Spleen (tissue), 11 donors: ENCODE measurements at regions not wholly inside any gene's neighbourhood (a gene's known extent, or its start where the extent isn't known, plus 50 kb on each side); places are given as distances from the start of the nearest gene placed in this dataset.
A peak's percentile ranks its signal among the peaks of the same experiment; 100 is the strongest.

Source experiments
- DNase-seq: peaks from one replicate; pipeline ENCODE4 v3.0.0-alpha.2; 2020
- H3K27ac ChIP-seq, 8 donors: fragments of 200-600 bp; sonication (generic) in 7 of 8; 1 replicate in 4 of 8; 2 replicates in 4 of 8; pipeline versions ENCODE4 v1.5.0 to v1.8.0; 2016 to 2021; ENCODE audit warnings: inconsistent platforms in 4 of 8, mild to moderate bottlenecking in 4 of 8, moderate library complexity in 1 of 8
- H3K27me3 ChIP-seq, 7 donors: fragments of 200-600 bp; sonication (generic) in 6 of 7; replicated peaks in 1 of 7; 1 replicate in 4 of 7; 2 replicates in 3 of 7; pipeline versions ENCODE4 v1.5.0 to v1.8.0; 2016 to 2021; ENCODE audit warnings: inconsistent platforms in 3 of 7, mild to moderate bottlenecking in 1 of 7
- H3K36me3 ChIP-seq, 6 donors: fragments of 200-600 bp; sonication (generic) in 5 of 6; 1 replicate in 4 of 6; 2 replicates in 2 of 6; pipeline versions ENCODE4 v1.5.0 to v1.8.0; 2016 to 2021; ENCODE audit warnings: inconsistent platforms in 2 of 6
- H3K4me1 ChIP-seq, 6 donors: fragments of 200-600 bp; sonication (generic) in 5 of 6; 1 replicate in 3 of 6; 2 replicates in 3 of 6; pipeline versions ENCODE4 v1.5.0 to v1.8.0; 2016 to 2021; ENCODE audit warnings: inconsistent platforms in 3 of 6
- H3K4me3 ChIP-seq, 8 donors: fragments of 200-600 bp; sonication (generic) in 7 of 8; 1 replicate in 4 of 8; 2 replicates in 4 of 8; pipeline versions ENCODE4 v1.5.0 to v1.8.0; 2016 to 2021; ENCODE audit warnings: inconsistent platforms in 4 of 8, mild to moderate bottlenecking in 4 of 8, moderate library complexity in 2 of 8
- H3K9me3 ChIP-seq, 8 donors: fragments of 200-600 bp; sonication (generic) in 7 of 8; 1 replicate in 4 of 8; 2 replicates in 4 of 8; pipeline versions ENCODE4 v1.5.0 to v1.8.0; 2016 to 2021; ENCODE audit warnings: inconsistent platforms in 4 of 8
- POLR2A ChIP-seq, 3 donors: fragments of 450-650 bp; IDR thresholded peaks; one replicate each; pipeline ENCODE4 v1.5.1; 2017; ENCODE audit warnings: antibody characterized with exemption in 3 of 3, mild to moderate bottlenecking in 1 of 3
- POLR2AphosphoS5 ChIP-seq, 3 donors: sonication (generic); formaldehyde crosslinking; IDR thresholded peaks; one replicate each; pipeline ENCODE4 v1.5.1; 2017; ENCODE audit warnings: antibody characterized with exemption in 3 of 3
- WGBS, 5 donors: extraction: QIAGEN DNeasy Blood & Tissue Kit in 3 of 5; methylation state at CpG; one replicate each; pipeline versions ENCODE4 v1.1.5 to v1.1.7; 2013 to 2018; 5-methylcytosine and 5-hydroxymethylcytosine counted together
- intact Hi-C: fragments of 100-400 bp; cut with DNase I; formaldehyde crosslinking; loops from one replicate; pipeline ENCODE4 v1.15.0; 2023; ENCODE audit warnings: low total_unique reads
- TF ChIP-seq, protein P1 (sequence below), 11 experiments: fragments of 200-600 bp in 7 of 11; fragments of 450-650 bp in 4 of 11; sonication (generic) in 4 of 11; IDR thresholded peaks in 8 of 11; conservative IDR thresholded peaks in 3 of 11; 1 replicate in 7 of 11; 2 replicates in 4 of 11; pipeline versions ENCODE4 v1.4.0 to v1.8.0; 2016 to 2021; ENCODE audit warnings: antibody characterized with exemption in 11 of 11, inconsistent platforms in 4 of 11, mild to moderate bottlenecking in 1 of 11
- donor health status: healthy with polysubstance abuse.
- donor health status: DM: no; HTN: no; CAD: no; lungs with moderate emphysema.
- donor health status: DM: no; HTN: no; CAD: no.
- donor health status: Bipolar disorder and iron deficiency.
- donor health status: healthy.
- donor health status: DM: no; HTN: no; CAD: no.
- donor health status: DM: yes; HTN: yes; CAD: no.

DNA sequence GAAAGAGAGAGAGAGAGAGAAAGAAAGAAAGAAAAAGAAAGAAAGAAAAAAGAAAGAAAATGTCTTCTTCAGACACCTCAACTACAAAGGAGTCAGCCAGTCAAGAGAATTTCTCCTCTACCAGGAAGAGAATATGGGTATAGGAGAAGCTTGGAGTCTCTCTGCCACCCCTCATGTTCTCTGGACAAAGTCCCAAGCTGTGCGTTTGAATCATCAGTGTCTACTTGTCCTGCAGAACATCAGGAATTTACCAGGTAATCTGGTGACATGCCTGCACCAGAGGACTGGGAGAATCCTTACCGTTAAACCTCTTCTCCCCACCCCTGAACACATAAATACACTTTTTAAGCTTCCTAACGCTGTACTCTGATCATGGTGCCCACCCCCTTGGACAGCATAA lies 119.5 kb downstream of the TM9SF2 start:
- H3K27me3 ChIP-seq, result no peaks in the 10 kb centered on the region
- intact Hi-C loops, result no loop called here
- no peak overlapping the region for H3K4me3 ChIP-seq
- 81 to 100% (median 92%) methylated on average over 3 of the region's 3 CpGs for WGBS, 5 donors
- no peaks in the 10 kb centered on the region for H3K36me3 ChIP-seq
- no peak for DNase-seq
- no peak overlapping the region for H3K27ac ChIP-seq
- TF ChIP-seq POLR2A (IDR thresholded peaks at IDR 0.05) (no peak), POLR2AphosphoS5 (IDR thresholded peaks at IDR 0.05) (no peak)
- TF ChIP-seq, protein P1, sequence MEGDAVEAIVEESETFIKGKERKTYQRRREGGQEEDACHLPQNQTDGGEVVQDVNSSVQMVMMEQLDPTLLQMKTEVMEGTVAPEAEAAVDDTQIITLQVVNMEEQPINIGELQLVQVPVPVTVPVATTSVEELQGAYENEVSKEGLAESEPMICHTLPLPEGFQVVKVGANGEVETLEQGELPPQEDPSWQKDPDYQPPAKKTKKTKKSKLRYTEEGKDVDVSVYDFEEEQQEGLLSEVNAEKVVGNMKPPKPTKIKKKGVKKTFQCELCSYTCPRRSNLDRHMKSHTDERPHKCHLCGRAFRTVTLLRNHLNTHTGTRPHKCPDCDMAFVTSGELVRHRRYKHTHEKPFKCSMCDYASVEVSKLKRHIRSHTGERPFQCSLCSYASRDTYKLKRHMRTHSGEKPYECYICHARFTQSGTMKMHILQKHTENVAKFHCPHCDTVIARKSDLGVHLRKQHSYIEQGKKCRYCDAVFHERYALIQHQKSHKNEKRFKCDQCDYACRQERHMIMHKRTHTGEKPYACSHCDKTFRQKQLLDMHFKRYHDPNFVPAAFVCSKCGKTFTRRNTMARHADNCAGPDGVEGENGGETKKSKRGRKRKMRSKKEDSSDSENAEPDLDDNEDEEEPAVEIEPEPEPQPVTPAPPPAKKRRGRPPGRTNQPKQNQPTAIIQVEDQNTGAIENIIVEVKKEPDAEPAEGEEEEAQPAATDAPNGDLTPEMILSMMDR (IDR thresholded peaks at IDR 0.05 in 8 of 11, conservative IDR thresholded peaks at IDR 0.05 in 3 of 11), result no peak
- H3K4me1 ChIP-seq, result no peaks in the 10 kb centered on the region
- no peaks in the 10 kb centered on the region for H3K9me3 ChIP-seq

DNA sequence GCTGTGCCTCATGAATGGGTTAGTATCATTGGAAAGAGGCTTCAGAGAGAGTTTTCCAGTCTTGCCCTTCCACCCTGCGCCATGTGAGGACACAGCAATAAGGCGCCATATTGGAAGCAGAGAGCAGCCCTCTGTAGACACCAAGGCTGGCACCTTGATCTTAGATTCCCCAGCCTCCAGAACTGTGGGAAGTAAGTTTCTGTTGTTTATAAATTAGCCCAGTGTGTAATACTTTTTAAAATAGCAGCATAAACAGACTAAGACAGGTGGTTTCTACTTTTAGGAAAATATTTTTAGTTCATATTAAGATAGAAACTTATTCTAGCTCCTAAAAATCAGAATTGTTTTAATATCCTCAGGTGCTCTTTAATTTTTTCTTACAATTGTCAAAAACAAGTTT lies 117.9 kb downstream of the TM9SF2 start:
- Histone ChIP-seq H3K36me3 (no peaks in the 10 kb centered on the region), H3K27ac (no peak overlapping the region), H3K4me3 (no peak overlapping the region), H3K4me1 (peaks cover 0 to 7% (median 4%) of the 10 kb centered on the region in 6 donors), H3K27me3 (no peaks in the 10 kb centered on the region), H3K9me3 (no peaks in the 10 kb centered on the region)
- intact Hi-C loops, result no loop called here
- TF ChIP-seq, protein P1 (IDR thresholded peaks at IDR 0.05 in 8 of 11, conservative IDR thresholded peaks at IDR 0.05 in 3 of 11), result no peak
- no peak for TF ChIP-seq POLR2AphosphoS5 (IDR thresholded peaks at IDR 0.05)
- no peak for TF ChIP-seq POLR2A (IDR thresholded peaks at IDR 0.05)
- WGBS, 5 donors, result 93 to 100% (median 98%) methylated on average over 2 of the region's 2 CpGs
- DNase-seq, result no peak

DNA sequence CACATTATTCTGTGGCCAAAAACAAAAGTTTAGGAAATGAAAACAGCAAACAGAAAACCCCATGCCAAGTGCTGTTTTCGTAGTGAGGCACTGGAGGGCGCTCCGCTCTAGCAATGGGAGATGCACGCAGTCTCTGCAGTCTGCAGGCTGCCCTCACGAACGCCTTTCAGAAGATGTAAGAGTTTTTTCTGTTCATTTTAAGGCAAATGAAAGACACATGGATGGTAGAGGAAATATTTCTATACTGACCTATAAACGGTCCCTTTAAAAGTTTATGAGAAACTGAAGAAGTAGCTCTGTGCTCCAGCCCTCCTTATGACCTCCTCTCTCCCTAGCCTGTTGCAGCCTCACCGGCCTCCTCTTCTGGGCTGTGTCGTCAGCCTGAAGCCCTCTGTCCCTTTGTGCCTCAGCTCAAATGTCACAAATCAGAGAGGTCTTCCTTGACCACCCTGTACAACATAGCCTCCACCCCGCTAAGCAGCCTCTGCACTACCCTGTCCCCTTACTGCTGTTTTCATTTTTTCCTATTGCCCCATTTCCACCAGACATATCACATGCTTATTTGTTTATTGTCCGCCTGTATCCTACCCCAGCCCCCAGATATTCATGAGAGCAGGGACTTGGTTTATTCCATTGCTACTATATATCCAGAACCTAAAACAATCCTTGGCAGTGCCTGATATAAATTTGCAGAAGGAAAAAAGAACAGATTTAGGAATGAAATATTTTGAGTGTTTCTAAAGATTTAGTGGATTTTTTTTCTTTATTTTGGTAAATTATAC lies 116.4 kb downstream of the TM9SF2 start:
- Histone ChIP-seq H3K36me3 (no peaks in the 10 kb centered on the region), H3K27ac (no peak overlapping the region), H3K9me3 (no peaks in the 10 kb centered on the region), H3K27me3 (no peaks in the 10 kb centered on the region), H3K4me1 (peaks cover 0 to 8% (median 5%) of the 10 kb centered on the region in 6 donors), H3K4me3 (no peak overlapping the region)
- TF ChIP-seq, protein P1 (IDR thresholded peaks at IDR 0.05 in 8 of 11, conservative IDR thresholded peaks at IDR 0.05 in 3 of 11), result peak in 5 of 11 experiments; percentile 19 to 50 (median 35)
- TF ChIP-seq POLR2AphosphoS5 (IDR thresholded peaks at IDR 0.05), result no peak
- TF ChIP-seq POLR2A (IDR thresholded peaks at IDR 0.05), result no peak
- DNase-seq, result no peak
- intact Hi-C loops, result no loop called here
- WGBS, 5 donors, result 57 to 77% (median 72%) methylated on average over 11 of the region's 11 CpGs

DNA sequence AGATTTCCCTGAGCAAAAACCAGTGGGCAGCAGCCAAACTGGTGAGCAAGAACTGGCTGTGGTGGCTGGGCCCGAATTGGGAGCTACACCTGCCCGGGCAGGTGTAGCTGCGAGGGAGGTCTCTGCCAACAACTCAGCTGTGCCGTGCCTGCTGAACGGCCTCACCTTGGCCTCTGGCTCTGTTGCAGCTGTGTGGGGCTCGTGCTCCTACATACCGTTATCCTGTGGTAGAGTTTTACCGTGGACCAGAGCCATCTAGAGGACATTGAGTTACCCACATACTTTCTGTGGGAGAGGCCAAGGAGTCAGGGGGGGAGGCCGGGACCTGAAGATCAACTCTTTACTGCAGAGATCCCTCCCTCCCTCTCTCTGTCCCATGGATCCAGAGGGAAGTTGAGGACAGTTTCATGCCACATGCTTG lies 113.2 kb downstream of the TM9SF2 start:
- H3K27me3 ChIP-seq, result no peaks in the 10 kb centered on the region
- H3K27ac ChIP-seq, result no peak overlapping the region
- WGBS, 5 donors, result 26 to 53% (median 38%) methylated on average over 8 to 9 of the region's 9 CpGs
- DNase-seq, result no peak
- intact Hi-C loops, result loop anchor here (5.0 kb wide), 1 partner anchor 172 kb away; no protein-coding TSS in a partner anchor
- TF ChIP-seq, protein P1 (IDR thresholded peaks at IDR 0.05 in 8 of 11, conservative IDR thresholded peaks at IDR 0.05 in 3 of 11), result peak in 5 of 11 experiments; percentile 13 to 40 (median 22)
- no peak for TF ChIP-seq POLR2A (IDR thresholded peaks at IDR 0.05)
- no peaks in the 10 kb centered on the region for H3K36me3 ChIP-seq
- no peak overlapping the region for H3K4me3 ChIP-seq
- H3K4me1 ChIP-seq, result peaks cover 0 to 20% (median 8%) of the 10 kb centered on the region in 6 donors
- no peaks in the 10 kb centered on the region for H3K9me3 ChIP-seq
